OCI-LY7 (cell line): ENCODE measurements at regions not wholly inside any gene's neighbourhood (a gene's known extent, or its start where the extent isn't known, plus 50 kb on each side); places are given as distances from the start of the nearest gene placed in this dataset.
"Not testable (repeated sequence)": the region's sequence is repeated elsewhere in the genome, so short reads cannot be mapped to it uniquely, and the experiment has no call there.

Experiments
- BruUV-seq: library from RNA; stranded (reverse); fragments of 400-500 nt; replicated peaks from 2 replicates; lab custom pipeline; 2021; lab: Mats Ljungman, UMichigan
- CTCF ChIA-PET: fragments of 300-600 bp; sonication (Branson Sonifier 250); formaldehyde crosslinking; loops from one replicate; lab custom pipeline; 2022; ENCODE audit warnings: antibody characterized with exemption; ENCODE audit not compliant: unreplicated experiment; lab: Charles Lee
- POLR2A ChIA-PET: fragments of 300-600 bp; sonication (Branson Sonifier 250); formaldehyde crosslinking; loops from one replicate; lab custom pipeline; 2022; ENCODE audit warnings: antibody characterized with exemption; lab: Charles Lee
- DNase-seq: peaks from one replicate; pipeline ENCODE4 v3.0.0-alpha.2; 2015; ENCODE audit warnings: low spot score
- H2AFZ ChIP-seq: fragments of 200-600 bp; sonication (generic), shearing (Covaris generic); 2 replicates; pipeline ENCODE4 v1.6.1; 2014; ENCODE audit warnings: mild to moderate bottlenecking, antibody characterized with exemption, low read length, moderate library complexity
- H3K27ac ChIP-seq: fragments of 200-600 bp; sonication (generic); 2 replicates; pipeline ENCODE4 v1.5.1; 2014; ENCODE audit warnings: mixed run types, low read depth, mild to moderate bottlenecking, moderate library complexity, low read length, inconsistent platforms; ENCODE audit not compliant: poor library complexity, severe bottlenecking
- H3K36me3 ChIP-seq: fragments of 200-600 bp; sonication (generic); 2 replicates; pipeline ENCODE4 v1.6.1; 2014; ENCODE audit warnings: mild to moderate bottlenecking, antibody characterized with exemption, low read length, moderate library complexity, mixed read lengths; ENCODE audit not compliant: insufficient read depth
- H3K4me1 ChIP-seq: fragments of 200-600 bp; sonication (generic); 2 replicates; pipeline ENCODE4 v1.5.1; 2014; ENCODE audit warnings: mild to moderate bottlenecking, low read length; ENCODE audit not compliant: insufficient read depth, poor library complexity, severe bottlenecking
- H3K4me2 ChIP-seq: fragments of 200-600 bp; sonication (generic); 2 replicates; pipeline ENCODE4 v1.6.1; 2014; ENCODE audit warnings: mild to moderate bottlenecking, low read length
- H3K4me3 ChIP-seq: fragments of 200-600 bp; sonication (generic); 2 replicates; pipeline ENCODE4 v1.5.1; 2014; ENCODE audit warnings: mild to moderate bottlenecking, low read depth, low read length; ENCODE audit not compliant: poor library complexity, severe bottlenecking
- H3K79me2 ChIP-seq: fragments of 200-600 bp; sonication (generic); 2 replicates; pipeline ENCODE4 v1.6.1; 2016; ENCODE audit warnings: low read depth, mild to moderate bottlenecking, low read length, moderate library complexity, mixed read lengths; ENCODE audit not compliant: insufficient read depth
- H3K9me2 ChIP-seq: fragments of 200-600 bp; sonication (generic); 2 replicates; pipeline ENCODE4 v1.6.1; 2016; ENCODE audit warnings: mild to moderate bottlenecking, low read length, mixed read lengths; ENCODE audit not compliant: insufficient read depth
- H3K9me3 ChIP-seq: fragments of 200-600 bp; sonication (generic); 2 replicates; pipeline ENCODE4 v1.6.1; 2014; ENCODE audit warnings: mild to moderate bottlenecking, mixed run types, low read length, mixed read lengths
- H4K20me1 ChIP-seq: fragments of 200-600 bp; sonication (generic); 2 replicates; pipeline ENCODE4 v1.6.1; 2014; ENCODE audit warnings: mild to moderate bottlenecking, antibody characterized with exemption, low read length, moderate library complexity, mixed read lengths; ENCODE audit not compliant: insufficient read depth
- CTCF ChIP-seq: fragments of 200-600 bp; sonication (generic); conservative IDR thresholded peaks from 2 replicates; pipeline ENCODE4 v1.5.1; 2014; ENCODE audit warnings: mild to moderate bottlenecking, antibody characterized with exemption, low read length, moderate library complexity, mixed read lengths
- EZH2phosphoT487 ChIP-seq: fragments of 200-600 bp; sonication (generic); IDR thresholded peaks from 2 replicates; pipeline ENCODE4 v1.6.1; 2018; ENCODE audit warnings: low read depth, borderline replicate concordance, mild to moderate bottlenecking, mixed run types, antibody characterized with exemption, low read length, moderate library complexity, mixed read lengths
- intact Hi-C: fragments of 100-400 bp; cut with micrococcal nuclease; formaldehyde crosslinking; loops from one replicate; pipeline ENCODE4 v1.10.0; 2022; ENCODE audit not compliant: unreplicated experiment

DNA sequence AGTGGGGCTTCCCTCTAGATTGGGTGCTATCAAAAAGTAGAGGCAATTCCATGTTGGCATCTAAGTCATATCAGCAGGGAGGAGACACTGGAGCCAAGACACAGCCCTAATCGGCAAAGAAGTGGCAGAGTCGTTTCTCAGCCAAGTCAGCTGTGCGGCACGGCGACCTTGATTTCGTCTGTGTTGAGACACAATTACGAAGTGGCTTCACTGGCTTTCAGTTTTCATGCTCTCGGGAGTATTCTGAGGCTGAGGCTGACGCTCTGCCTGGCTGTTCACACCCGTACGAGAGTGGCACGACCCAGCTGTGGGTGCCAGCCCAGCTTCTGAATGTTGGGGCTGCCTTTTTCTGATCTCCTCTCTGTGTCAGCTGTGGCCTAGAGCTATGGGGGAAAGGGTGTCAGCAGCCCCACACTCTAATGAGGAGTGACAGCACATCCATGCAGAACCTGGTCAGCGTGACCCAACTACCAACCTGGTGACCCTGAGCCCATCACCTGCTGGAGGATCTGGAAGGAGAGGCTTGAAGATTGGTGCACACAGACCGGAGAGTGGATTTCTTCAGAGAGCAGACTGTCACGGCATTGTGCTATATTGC, 105.7 kb upstream of the TMEM45B start:
- ChIA-PET CTCF (no interaction called here), POLR2A (no interaction called here)
- no TSS peak for BruUV-seq
- H3K79me2 ChIP-seq = no peaks in the 10 kb centered on the region
- H4K20me1 ChIP-seq = no peaks in the 10 kb centered on the region
- H3K4me3 ChIP-seq = no peak overlapping the region
- no peaks in the 10 kb centered on the region for H3K4me1 ChIP-seq
- intact Hi-C loops = no loop called here
- no peak for TF ChIP-seq EZH2phosphoT487
- no peak for TF ChIP-seq CTCF
- no peaks in the 10 kb centered on the region for H3K36me3 ChIP-seq
- H3K4me2 ChIP-seq = no peak overlapping the region
- no peak for DNase-seq
- H3K27ac ChIP-seq = no peak overlapping the region
- no peaks in the 10 kb centered on the region for H3K9me3 ChIP-seq
- no peak overlapping the region for H2AFZ ChIP-seq
- no peaks in the 10 kb centered on the region for H3K9me2 ChIP-seq

- intact Hi-C loops = no loop called here
- no peak overlapping the region for H2AFZ ChIP-seq
- CTCF ChIA-PET = no interaction called here
- TF ChIP-seq CTCF (no peak), EZH2phosphoT487 (no peak)
- no peaks in the 10 kb centered on the region for H3K9me2 ChIP-seq
- no peaks in the 10 kb centered on the region for H3K36me3 ChIP-seq
- no peaks in the 10 kb centered on the region for H3K4me1 ChIP-seq
- no peaks in the 10 kb centered on the region for H3K79me2 ChIP-seq
- H3K4me2 ChIP-seq = no peak overlapping the region
- H4K20me1 ChIP-seq = no peaks in the 10 kb centered on the region
- POLR2A ChIA-PET = no interaction called here
- no peak for DNase-seq
- no peak overlapping the region for H3K4me3 ChIP-seq
- H3K27ac ChIP-seq = no peak overlapping the region
- BruUV-seq = no TSS peak
- H3K9me3 ChIP-seq = no peaks in the 10 kb centered on the region
Observed at GRCh38 chr11:129710423-129710822, 105.2 kb upstream of the TMEM45B start.

GRCh38 chr11:129711760-129712159, 103.9 kb upstream of the TMEM45B start:
- BruUV-seq = no TSS peak
- H3K4me2 ChIP-seq = no peak overlapping the region
- H3K27ac ChIP-seq = no peak overlapping the region
- no peak overlapping the region for H3K4me3 ChIP-seq
- H3K9me3 ChIP-seq = no peaks in the 10 kb centered on the region
- TF ChIP-seq EZH2phosphoT487 = no peak
- TF ChIP-seq CTCF = no peak
- no peaks in the 10 kb centered on the region for H3K36me3 ChIP-seq
- POLR2A ChIA-PET = no interaction called here
- H3K9me2 ChIP-seq = no peaks in the 10 kb centered on the region
- no peaks in the 10 kb centered on the region for H3K79me2 ChIP-seq
- intact Hi-C loops = no loop called here
- no peaks in the 10 kb centered on the region for H3K4me1 ChIP-seq
- no peaks in the 10 kb centered on the region for H4K20me1 ChIP-seq
- CTCF ChIA-PET = no interaction called here
- H2AFZ ChIP-seq = no peak overlapping the region
- DNase-seq = no peak

GRCh38 chr11:129712486-129713240, 103.0 kb upstream of the TMEM45B start:
- H3K4me2 ChIP-seq, BruUV-seq, H3K9me3 ChIP-seq, DNase-seq, H3K27ac ChIP-seq, intact Hi-C loops, H3K9me2 ChIP-seq, CTCF ChIA-PET, H3K36me3 ChIP-seq, H3K4me3 ChIP-seq, H3K4me1 ChIP-seq, H3K79me2 ChIP-seq, H4K20me1 ChIP-seq, POLR2A ChIA-PET, H2AFZ ChIP-seq: not testable (repeated sequence)
